Fibroblast of upper back skin (primary cell): ENCODE measurements at regions not wholly inside any gene's neighbourhood (a gene's known extent, or its start where the extent isn't known, plus 50 kb on each side); places are given as distances from the start of the nearest gene placed in this dataset.

Experiments used
- DNase-seq: peaks from one replicate; pipeline ENCODE4 v3.0.0-alpha.2; 2013

DNA sequence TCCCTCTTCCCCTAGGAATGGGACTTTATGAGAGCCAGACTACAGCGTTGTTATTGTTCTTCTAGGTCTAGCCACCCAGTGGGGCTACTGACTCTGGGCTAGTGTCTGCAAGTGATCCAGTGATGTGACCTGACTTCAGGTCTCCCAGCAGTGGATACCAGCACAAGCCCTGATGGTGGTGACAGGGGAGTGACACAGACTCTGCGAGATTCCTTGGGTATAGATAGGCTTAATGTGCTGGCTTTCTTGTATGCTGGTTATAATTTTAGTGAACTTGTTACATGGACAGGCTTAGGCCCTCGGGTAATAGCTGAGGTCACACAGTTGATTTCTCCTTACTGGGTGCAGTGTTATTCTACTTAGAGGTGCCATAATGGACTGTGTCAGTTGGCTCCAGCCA is 106.9 kb downstream of the TBC1D30 start:
- DNase-seq: no peak

DNA sequence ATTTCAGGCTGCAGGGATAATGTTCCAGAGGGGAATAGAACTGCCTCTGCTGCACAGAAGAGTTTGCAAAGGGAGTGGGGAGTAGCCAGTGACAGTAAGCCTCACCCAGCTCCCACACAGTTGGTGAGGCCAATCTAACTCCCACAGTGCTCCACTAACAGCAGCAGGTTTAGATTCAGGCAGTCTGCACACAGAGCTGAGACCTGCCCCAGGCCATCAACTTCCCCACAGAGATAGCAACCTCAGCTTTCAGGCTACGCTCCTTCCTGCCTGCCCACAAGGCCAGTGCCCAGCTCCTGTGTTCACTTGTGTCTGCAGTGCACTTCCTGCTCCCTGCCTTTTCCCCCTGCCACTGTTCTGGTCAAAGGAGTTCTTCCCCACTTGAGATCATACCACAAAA is 107.5 kb downstream of the TBC1D30 start:
- no peak for DNase-seq

GRCh38 chr12:64933791-64934190 is 109.3 kb downstream of the TBC1D30 start:
- DNase-seq: no peak

- no peak for DNase-seq
Measured at GRCh38 chr12:64937452-64937851, 113.0 kb downstream of the TBC1D30 start.

DNA sequence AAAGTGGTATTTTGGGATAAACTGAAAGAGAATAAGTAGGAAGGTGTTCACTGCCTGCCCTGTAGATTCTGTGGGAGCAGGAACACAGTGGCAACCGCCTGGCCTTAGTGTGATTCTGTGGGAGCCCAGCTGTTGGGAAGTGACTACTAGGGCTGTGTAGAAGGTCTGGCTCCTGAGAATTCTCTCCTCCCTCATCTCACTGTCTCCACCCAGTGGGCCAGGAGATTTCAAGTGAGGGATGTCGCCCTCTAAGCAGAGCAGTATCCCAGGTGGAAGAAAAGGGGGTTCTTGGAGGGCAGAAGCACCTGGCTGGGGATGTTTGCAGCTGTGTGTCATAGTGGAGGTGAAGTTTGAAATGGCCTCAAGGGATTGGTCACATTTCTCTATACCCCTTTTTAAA is 113.7 kb downstream of the TBC1D30 start:
- no peak for DNase-seq

GRCh38 chr12:64943686-64944085 is 119.2 kb downstream of the TBC1D30 start:
- peak; percentile 69 for DNase-seq

- no peak for DNase-seq
Measured at GRCh38 chr12:64944966-64945365, 120.5 kb downstream of the TBC1D30 start.

DNA sequence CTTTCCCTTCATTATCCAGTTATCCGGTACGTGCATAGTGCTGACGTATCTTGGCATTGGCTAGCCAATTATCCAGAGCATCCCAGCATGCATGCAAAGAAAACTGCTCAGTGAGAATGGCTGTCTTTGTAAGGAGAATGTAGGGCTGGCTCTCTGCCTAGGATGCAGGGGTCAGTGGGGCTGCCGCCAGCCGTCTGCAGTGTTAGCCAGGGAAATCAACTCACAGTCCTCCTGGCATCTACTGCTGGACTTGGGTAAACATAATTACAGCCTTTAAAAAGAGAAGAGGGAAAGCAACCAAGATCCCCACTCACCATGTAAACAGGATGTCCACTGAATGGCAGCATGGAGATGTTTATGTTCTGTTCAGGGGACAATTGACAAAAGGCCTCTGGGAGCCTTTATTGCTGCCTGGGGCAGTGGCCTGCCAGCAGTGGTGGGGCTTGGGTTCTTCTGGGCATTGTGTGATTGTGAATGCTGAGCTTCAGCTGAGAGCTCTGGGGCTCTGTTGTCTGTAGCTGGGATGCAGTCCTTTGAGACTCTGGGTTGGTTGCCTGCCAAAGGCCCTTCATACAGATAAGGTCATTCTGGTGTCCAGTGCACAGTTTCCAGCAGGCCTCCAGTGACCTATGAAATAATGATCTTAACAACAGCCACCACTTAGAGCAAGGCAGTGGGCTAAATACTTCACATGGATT is 121.8 kb downstream of the TBC1D30 start:
- DNase-seq: peak; percentile 5

- DNase-seq: peak; percentile 4
Measured at GRCh38 chr12:64950711-64951298, 126.4 kb downstream of the TBC1D30 start.

- DNase-seq: no peak
Measured at GRCh38 chr12:64951944-64952343, 127.5 kb downstream of the TBC1D30 start.

- no peak for DNase-seq
Measured at GRCh38 chr12:64955746-64956145, 131.3 kb downstream of the TBC1D30 start.

- no peak for DNase-seq
Measured at GRCh38 chr12:64965920-64966319, 141.5 kb downstream of the TBC1D30 start.

- DNase-seq: peak; percentile 9
Measured at GRCh38 chr12:64968989-64969819, 144.8 kb downstream of the TBC1D30 start.

GRCh38 chr12:64976131-64976530 is 145.0 kb downstream of the WIF1 start:
- DNase-seq: no peak

DNA sequence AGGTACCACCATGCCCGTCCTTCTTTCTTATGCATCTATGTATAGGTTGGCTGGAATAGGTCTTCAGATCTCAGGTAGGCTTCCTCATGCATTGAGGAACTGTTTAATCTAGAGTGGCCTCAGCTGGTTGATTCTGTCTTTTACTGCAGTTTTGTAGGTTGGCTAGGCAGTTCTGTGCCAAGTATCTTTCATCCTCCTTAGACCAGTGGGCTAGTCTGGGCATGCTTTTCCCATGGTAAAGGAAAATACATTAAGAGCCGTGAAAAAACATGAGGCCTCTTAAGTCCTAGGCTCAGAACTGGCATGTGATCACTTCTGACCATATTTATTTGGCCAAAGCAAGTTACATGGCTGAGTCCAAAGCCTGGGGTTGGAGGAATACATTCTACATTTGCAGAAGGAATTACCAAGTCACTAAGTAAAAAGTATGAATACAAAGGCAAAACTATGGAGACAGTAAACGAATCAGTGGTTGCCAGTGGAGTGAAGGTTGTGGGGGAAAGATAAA is 137.3 kb downstream of the WIF1 start:
- no peak for DNase-seq

DNA sequence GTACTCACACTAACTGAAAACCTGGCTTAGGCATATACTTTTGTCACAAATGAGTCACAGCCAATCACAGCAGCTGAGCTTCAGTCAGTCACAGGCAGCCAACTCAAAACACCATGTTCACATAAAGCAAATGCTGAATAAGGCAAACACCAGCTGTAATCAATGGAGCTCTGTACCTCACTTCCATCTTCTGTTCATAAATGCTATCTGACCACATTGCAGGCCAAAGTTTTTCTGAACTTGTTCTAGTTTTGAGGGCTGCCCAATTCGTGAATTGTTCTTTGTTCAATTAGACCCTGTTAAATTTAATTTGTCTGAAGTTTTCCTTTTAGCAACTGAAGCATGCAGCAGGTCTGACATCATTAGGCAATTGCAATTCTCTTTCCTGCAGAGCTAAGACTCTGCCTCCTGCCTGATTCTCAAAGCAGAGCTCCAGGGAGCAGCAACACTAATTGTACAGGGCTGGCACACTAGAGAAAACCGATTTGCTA is 129.9 kb downstream of the WIF1 start:
- no peak for DNase-seq

DNA sequence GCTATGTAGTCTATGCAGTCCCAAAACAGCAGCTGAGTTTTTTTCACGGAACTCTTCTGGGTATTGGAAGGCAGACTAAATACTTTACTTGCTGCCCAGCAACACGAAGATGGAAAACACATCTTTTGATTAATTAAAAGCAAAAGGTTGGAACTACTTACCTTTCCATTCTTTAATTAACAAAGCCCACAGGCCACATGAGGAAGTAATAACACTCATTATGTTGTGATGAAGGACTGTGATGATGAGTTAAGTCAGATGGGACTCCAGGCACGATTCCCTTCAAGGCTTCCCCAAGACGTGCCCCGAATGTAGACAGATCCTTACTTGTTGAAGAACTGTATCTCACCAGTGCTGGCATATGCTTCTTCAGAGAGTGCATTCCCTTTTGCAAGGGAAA is 129.0 kb downstream of the WIF1 start:
- no peak for DNase-seq

DNA sequence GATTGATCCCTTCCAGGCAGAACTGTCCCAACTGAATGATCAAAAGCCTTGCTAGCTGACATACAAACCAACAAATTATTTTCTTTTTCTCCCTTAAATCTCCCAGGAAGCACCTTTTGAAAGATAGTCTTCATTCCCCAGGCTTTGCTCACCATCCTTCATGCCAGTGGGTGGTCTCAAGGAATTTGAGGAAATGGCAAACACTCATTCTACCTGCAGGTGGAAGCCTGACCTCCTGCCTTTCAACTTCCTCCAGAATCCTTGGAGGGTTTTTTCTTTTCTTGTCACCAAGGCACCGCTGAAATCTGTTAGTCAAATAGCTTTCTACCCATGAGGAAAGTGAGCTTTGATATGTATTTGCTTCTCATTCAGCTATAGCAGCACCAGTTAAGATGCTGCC is 128.5 kb downstream of the WIF1 start:
- DNase-seq: no peak

DNA sequence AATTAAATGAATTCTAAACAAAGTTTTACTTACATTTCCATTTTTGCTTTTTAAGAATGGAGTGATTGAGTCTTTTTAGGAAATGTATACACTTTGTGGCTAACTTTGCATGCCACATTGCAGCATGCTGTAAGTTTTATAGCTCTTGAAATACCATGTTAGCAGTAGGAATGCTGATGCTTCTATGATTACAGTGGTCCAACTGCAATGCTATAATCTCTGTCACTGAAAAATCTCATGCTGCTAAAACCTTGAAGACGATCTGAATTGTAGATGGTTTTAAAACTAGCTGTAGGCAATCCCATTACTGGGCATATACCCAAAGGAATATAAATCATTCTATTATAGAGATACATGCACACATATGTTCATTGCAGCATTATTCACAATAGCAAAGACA is 127.6 kb downstream of the WIF1 start:
- no peak for DNase-seq

DNA sequence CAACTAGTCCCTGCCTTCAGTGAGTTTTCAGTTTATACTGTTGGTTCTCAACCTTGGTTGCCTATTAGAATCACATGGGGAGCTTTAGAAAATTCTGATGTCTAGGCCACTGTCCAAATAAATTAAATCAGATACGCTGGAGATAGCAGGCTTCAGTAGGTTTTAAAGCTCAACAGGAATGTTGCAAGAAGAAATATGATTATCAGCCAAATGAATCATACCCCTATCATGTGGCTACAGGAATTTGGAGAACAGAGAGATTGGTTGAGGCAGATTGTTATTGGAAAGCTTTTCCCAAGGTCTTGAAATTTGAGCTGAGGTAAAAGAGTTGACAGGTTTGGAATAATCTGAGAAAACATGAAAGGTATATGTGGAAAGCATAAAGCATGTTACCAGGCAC is 125.3 kb downstream of the WIF1 start:
- DNase-seq: peak; percentile 11

DNA sequence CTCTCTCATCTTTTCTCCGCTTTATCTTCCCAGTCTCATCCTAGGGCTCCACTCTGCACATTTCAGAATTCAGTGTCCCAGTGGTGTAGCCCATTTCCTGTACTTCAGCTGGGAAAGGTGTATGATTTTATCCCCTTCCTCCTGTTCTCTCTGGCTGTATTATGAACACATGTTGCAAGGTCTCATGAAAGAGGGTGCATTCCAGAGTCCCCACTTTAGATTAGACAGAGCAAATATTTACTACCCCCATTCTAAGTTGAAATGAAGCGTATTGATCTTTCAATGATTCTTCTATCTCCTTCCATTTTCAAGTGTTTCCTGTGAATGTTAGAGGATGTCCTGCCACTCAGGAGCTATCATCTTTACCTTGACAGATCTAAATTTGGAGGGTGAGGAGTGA is 123.2 kb downstream of the WIF1 start:
- no peak for DNase-seq

GRCh38 chr12:64998371-64999147 is 122.5 kb downstream of the WIF1 start:
- peak; percentile 3 for DNase-seq

DNA sequence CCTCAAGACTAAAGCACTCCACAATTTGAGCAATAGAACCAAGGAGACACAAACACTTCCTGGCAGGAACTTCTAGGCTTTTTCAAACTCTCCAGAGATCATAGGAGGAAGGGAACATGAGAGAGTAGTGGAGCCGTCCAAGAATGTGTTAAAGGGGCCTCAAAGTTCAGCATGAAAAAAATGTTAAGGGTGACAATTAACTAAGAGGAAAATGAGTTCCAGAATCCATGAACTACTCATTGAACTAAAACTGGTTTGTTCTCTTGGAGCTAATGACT is 122.0 kb downstream of the WIF1 start:
- DNase-seq: no peak
